Spleen (tissue), 7 donors: ENCODE measurements at regions not wholly inside any gene's neighbourhood (a gene's known extent, or its start where the extent isn't known, plus 50 kb on each side); places are given as distances from the start of the nearest gene placed in this dataset.

Experiments
- CTCF ChIP-seq, 11 experiments: fragments of 200-600 bp in 7 of 11; fragments of 450-650 bp in 4 of 11; sonication (generic) in 4 of 11; IDR thresholded peaks in 8 of 11; conservative IDR thresholded peaks in 3 of 11; 1 replicate in 7 of 11; 2 replicates in 4 of 11; pipeline versions ENCODE4 v1.4.0 to v1.8.0; 2016 to 2021; ENCODE audit warnings: antibody characterized with exemption in 11 of 11, inconsistent platforms in 4 of 11, mild to moderate bottlenecking in 1 of 11
- POLR2A ChIP-seq, 3 donors: fragments of 450-650 bp; IDR thresholded peaks; one replicate each; pipeline ENCODE4 v1.5.1; 2017; ENCODE audit warnings: antibody characterized with exemption in 3 of 3, mild to moderate bottlenecking in 1 of 3
- POLR2AphosphoS5 ChIP-seq, 3 donors: sonication (generic); formaldehyde crosslinking; IDR thresholded peaks; one replicate each; pipeline ENCODE4 v1.5.1; 2017; ENCODE audit warnings: antibody characterized with exemption in 3 of 3
- donor health status: DM: no; HTN: no; CAD: no; lungs with moderate emphysema.
- donor health status: DM: no; HTN: no; CAD: no.
- donor health status: DM: no; HTN: no; CAD: no.

DNA sequence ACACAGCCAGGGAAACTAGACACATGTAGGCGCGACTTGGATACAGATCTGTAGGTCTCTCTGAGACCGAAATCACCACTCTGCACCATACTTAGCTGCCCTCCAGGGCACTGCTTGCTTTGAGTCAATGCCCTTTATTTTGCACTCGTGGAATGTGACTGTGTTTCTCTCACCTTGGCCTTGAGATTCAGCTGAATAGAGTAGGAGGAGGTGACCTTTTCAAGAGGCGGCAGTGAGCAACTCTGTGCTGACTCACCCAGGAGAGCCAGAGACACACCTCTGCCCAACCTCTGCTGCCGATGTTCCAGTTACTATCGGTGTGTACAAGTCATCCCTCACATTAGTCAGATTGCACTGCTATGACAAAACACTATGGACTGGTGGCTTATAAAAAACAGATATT, 583.4 kb downstream of the VRK1 start:
- TF ChIP-seq CTCF (IDR thresholded peaks at IDR 0.05 in 8 of 11, conservative IDR thresholded peaks at IDR 0.05 in 3 of 11) = no peak
- no peak for TF ChIP-seq POLR2A (IDR thresholded peaks at IDR 0.05)
- no peak for TF ChIP-seq POLR2AphosphoS5 (IDR thresholded peaks at IDR 0.05)
